NCI-H1417 treated with DMSO at 0.1 percent for 48 hours (cell line): ENCODE measurements at regions not wholly inside any gene's neighbourhood (a gene's known extent, or its start where the extent isn't known, plus 50 kb on each side); places are given as distances from the start of the nearest gene placed in this dataset.
A peak's percentile ranks its signal among the peaks of the same experiment; 100 is the strongest.

Source experiments
- DNase-seq: peaks from one replicate; lab custom pipeline; 2025; lab: John Stamatoyannopoulos, UW

GRCh38 chr20:6886065-6886729, 118.7 kb downstream of the BMP2 start:
- peak; percentile 72 for DNase-seq

GRCh38 chr20:6887966-6888365, 120.5 kb downstream of the BMP2 start:
- no peak for DNase-seq

- no peak for DNase-seq
Observed at GRCh38 chr20:6888736-6889395, 121.4 kb downstream of the BMP2 start.

- no peak for DNase-seq
Observed at GRCh38 chr20:6892724-6893123, 125.2 kb downstream of the BMP2 start.

GRCh38 chr20:6898928-6899327, 131.4 kb downstream of the BMP2 start:
- DNase-seq, result no peak

GRCh38 chr20:6906871-6907270, 139.4 kb downstream of the BMP2 start:
- DNase-seq, result no peak

- no peak for DNase-seq
Observed at GRCh38 chr20:6908673-6909072, 141.2 kb downstream of the BMP2 start.

- no peak for DNase-seq
Observed at GRCh38 chr20:6909608-6910007, 142.1 kb downstream of the BMP2 start.

GRCh38 chr20:6914986-6915385, 147.5 kb downstream of the BMP2 start:
- no peak for DNase-seq

- no peak for DNase-seq
Observed at GRCh38 chr20:6916938-6917337, 149.5 kb downstream of the BMP2 start.

- no peak for DNase-seq
Observed at GRCh38 chr20:6919792-6920468, 152.4 kb downstream of the BMP2 start.

- no peak for DNase-seq
Observed at GRCh38 chr20:6920991-6921613, 153.6 kb downstream of the BMP2 start.

GRCh38 chr20:6921717-6922386, 154.4 kb downstream of the BMP2 start:
- DNase-seq, result no peak

GRCh38 chr20:6924681-6925080, 157.2 kb downstream of the BMP2 start:
- DNase-seq, result no peak

GRCh38 chr20:6925744-6926278, 158.3 kb downstream of the BMP2 start:
- no peak for DNase-seq

GRCh38 chr20:6940048-6940447, 172.6 kb downstream of the BMP2 start:
- DNase-seq, result no peak

GRCh38 chr20:6940876-6941275, 173.4 kb downstream of the BMP2 start:
- no peak for DNase-seq

GRCh38 chr20:6941571-6941970, 174.1 kb downstream of the BMP2 start:
- no peak for DNase-seq

GRCh38 chr20:6942266-6942665, 174.8 kb downstream of the BMP2 start:
- DNase-seq, result no peak

- DNase-seq, result no peak
Observed at GRCh38 chr20:6944292-6944691, 176.8 kb downstream of the BMP2 start.

GRCh38 chr20:6953611-6954010, 186.1 kb downstream of the BMP2 start:
- no peak for DNase-seq

GRCh38 chr20:6954219-6954618, 186.7 kb downstream of the BMP2 start:
- DNase-seq, result no peak
